Neural cell (in vitro differentiated cells): ENCODE measurements at regions not wholly inside any gene's neighbourhood (a gene's known extent, or its start where the extent isn't known, plus 50 kb on each side); places are given as distances from the start of the nearest gene placed in this dataset.

Experiments
- H2AFZ ChIP-seq: fragments of 200-600, 300-800 bp; sonication (generic), shearing (Covaris generic); 2 replicates; pipeline ENCODE4 v1.6.0; 2014; ENCODE audit warnings: low read depth, mild to moderate bottlenecking, antibody characterized with exemption, low read length, moderate library complexity
- H3F3A ChIP-seq: fragments of 200-600 bp; shearing (Covaris generic); 2 replicates; pipeline ENCODE4 v1.6.1; 2016; ENCODE audit warnings: mild to moderate bottlenecking, moderate library complexity, mixed read lengths, antibody characterized with exemption, low read length; ENCODE audit not compliant: insufficient read depth, poor library complexity, severe bottlenecking
- H3K27ac ChIP-seq: fragments of 200-600, 300-800 bp; sonication (generic), shearing (Covaris generic); 2 replicates; pipeline ENCODE4 v1.5.1; 2014; ENCODE audit warnings: mild to moderate bottlenecking, low read length, moderate library complexity
- H3K27me3 ChIP-seq: fragments of 300-800, 200-600 bp; sonication (generic), shearing (Covaris generic); 2 replicates; pipeline ENCODE4 v1.6.0; 2014; ENCODE audit warnings: mild to moderate bottlenecking, low read depth, low read length, moderate library complexity; ENCODE audit not compliant: insufficient read depth
- H3K36me3 ChIP-seq: fragments of 300-800, 200-600 bp; sonication (generic), shearing (Covaris generic); 2 replicates; pipeline ENCODE4 v1.5.1; 2014; ENCODE audit warnings: mild to moderate bottlenecking, antibody characterized with exemption, low read length, moderate library complexity; ENCODE audit not compliant: insufficient read depth
- H3K4me2 ChIP-seq: fragments of 300-800, 200-600 bp; sonication (generic), shearing (Covaris generic); 2 replicates; pipeline ENCODE4 v1.6.0; 2014; ENCODE audit warnings: mild to moderate bottlenecking, low read length
- H3K4me3 ChIP-seq: fragments of 300-800, 200-600 bp; sonication (generic), shearing (Covaris generic); 2 replicates; pipeline ENCODE4 v1.5.1; 2014; ENCODE audit warnings: mild to moderate bottlenecking, low read length, moderate library complexity
- H3K79me2 ChIP-seq: fragments of 200-600 bp; shearing (Covaris generic); replicated peaks from 2 replicates; pipeline ENCODE4 v1.6.0; 2014; ENCODE audit warnings: mild to moderate bottlenecking, low read length, moderate library complexity; ENCODE audit not compliant: insufficient read depth
- H3K9ac ChIP-seq: fragments of 300-800, 200-600 bp; sonication (generic), shearing (Covaris generic); 2 replicates; pipeline ENCODE4 v1.6.1; 2016; ENCODE audit warnings: mild to moderate bottlenecking, low read length, mixed read lengths
- H3K9me2 ChIP-seq: fragments of 200-600 bp; shearing (Covaris generic); 2 replicates; pipeline ENCODE4 v1.6.1; 2016; ENCODE audit warnings: mild to moderate bottlenecking, low read length, mixed read lengths; ENCODE audit not compliant: insufficient read depth
- H3K9me3 ChIP-seq: fragments of 200-600, 300-800 bp; sonication (generic), shearing (Covaris generic); 2 replicates; pipeline ENCODE4 v1.6.1; 2016; ENCODE audit warnings: mild to moderate bottlenecking, mixed run types, low read length, moderate library complexity, mixed read lengths
- H4K20me1 ChIP-seq: fragments of 200-600 bp; shearing (Covaris generic); 2 replicates; pipeline ENCODE4 v1.6.1; 2016; ENCODE audit warnings: mild to moderate bottlenecking, mixed run types; ENCODE audit not compliant: insufficient read depth
- CTCF ChIP-seq: fragments of 450-650 bp; IDR thresholded peaks from 2 replicates; pipeline ENCODE4 v1.5.1; 2014; ENCODE audit warnings: antibody characterized with exemption, mild to moderate bottlenecking, moderate library complexity; ENCODE audit not compliant: poor library complexity, severe bottlenecking
- EP300 ChIP-seq: fragments of 450-650 bp; conservative IDR thresholded peaks from 2 replicates; pipeline ENCODE4 v1.6.1; 2014; ENCODE audit warnings: antibody characterized with exemption, mild to moderate bottlenecking, moderate library complexity; ENCODE audit not compliant: poor library complexity, severe bottlenecking
- EZH2 ChIP-seq: fragments of 200-600, 300-800 bp; shearing (Covaris generic), sonication (generic); IDR thresholded peaks from 2 replicates; pipeline ENCODE4 v1.6.1; 2014; ENCODE audit warnings: antibody characterized with exemption, low read length, borderline replicate concordance, mild to moderate bottlenecking; ENCODE audit not compliant: insufficient read depth, poor library complexity, severe bottlenecking
- MXI1 ChIP-seq: fragments of 450-650 bp; conservative IDR thresholded peaks from 2 replicates; pipeline ENCODE4 v1.6.1; 2014; ENCODE audit warnings: antibody characterized with exemption, mild to moderate bottlenecking; ENCODE audit not compliant: poor library complexity, severe bottlenecking
- POLR2AphosphoS5 ChIP-seq: IDR thresholded peaks from 2 replicates; pipeline ENCODE4 v1.6.1; 2012
- RAD21 ChIP-seq: fragments of 450-650 bp; conservative IDR thresholded peaks from 2 replicates; pipeline ENCODE4 v1.6.1; 2014; ENCODE audit warnings: antibody characterized with exemption, mild to moderate bottlenecking, moderate library complexity
- REST ChIP-seq: IDR thresholded peaks from 2 replicates; pipeline ENCODE4 v1.6.1; 2012; ENCODE audit warnings: borderline replicate concordance
- SMC3 ChIP-seq: fragments of 450-650 bp; conservative IDR thresholded peaks from 2 replicates; pipeline ENCODE4 v1.6.1; 2014; ENCODE audit warnings: antibody characterized with exemption, mild to moderate bottlenecking, moderate library complexity; ENCODE audit not compliant: poor library complexity
- TAF1 ChIP-seq: IDR thresholded peaks from 2 replicates; pipeline ENCODE4 v1.6.1; 2012; ENCODE audit warnings: low read depth

GRCh38 chr4:175996206-175996605 is 69.4 kb upstream of the WDR17 start:
- TF ChIP-seq TAF1 (no peak), SMC3 (no peak), CTCF (no peak), EP300 (no peak), EZH2 (no peak), RAD21 (no peak), REST (no peak), MXI1 (no peak), POLR2AphosphoS5 (no peak)
- H3F3A ChIP-seq, result no peaks in the 10 kb centered on the region
- H2AFZ ChIP-seq, result no peak overlapping the region
- peaks cover 5% of the 10 kb centered on the region for H3K27me3 ChIP-seq
- H3K9me3 ChIP-seq, result no peaks in the 10 kb centered on the region
- no peaks in the 10 kb centered on the region for H4K20me1 ChIP-seq
- H3K79me2 ChIP-seq, result peaks cover 4% of the 10 kb centered on the region
- no peak overlapping the region for H3K4me3 ChIP-seq
- no peak overlapping the region for H3K4me2 ChIP-seq
- H3K36me3 ChIP-seq, result no peaks in the 10 kb centered on the region
- H3K27ac ChIP-seq, result no peak overlapping the region
- no peaks in the 10 kb centered on the region for H3K9me2 ChIP-seq
- no peak overlapping the region for H3K9ac ChIP-seq

GRCh38 chr4:175997291-175997690 is 68.3 kb upstream of the WDR17 start:
- no peak for TF ChIP-seq EZH2
- TF ChIP-seq EP300, result no peak
- no peak for TF ChIP-seq MXI1
- no peak for TF ChIP-seq POLR2AphosphoS5
- TF ChIP-seq REST, result no peak
- no peak for TF ChIP-seq SMC3
- no peak for TF ChIP-seq CTCF
- no peak for TF ChIP-seq TAF1
- no peak for TF ChIP-seq RAD21
- Histone ChIP-seq H3K9ac (no peak overlapping the region), H3K4me2 (no peak overlapping the region), H2AFZ (no peak overlapping the region), H3K9me3 (no peaks in the 10 kb centered on the region), H3F3A (no peaks in the 10 kb centered on the region), H3K9me2 (no peaks in the 10 kb centered on the region), H3K36me3 (no peaks in the 10 kb centered on the region), H3K79me2 (peaks cover 4% of the 10 kb centered on the region), H3K27ac (no peak overlapping the region), H3K27me3 (peaks cover 16% of the 10 kb centered on the region), H3K4me3 (no peak overlapping the region), H4K20me1 (no peaks in the 10 kb centered on the region)
